ENCODE measurements at regions not wholly inside any gene's neighbourhood (a gene's known extent, or its start where the extent isn't known, plus 50 kb on each side); places are given as distances from the start of the nearest gene placed in this dataset.

- TF ChIP-seq, protein P1, sequence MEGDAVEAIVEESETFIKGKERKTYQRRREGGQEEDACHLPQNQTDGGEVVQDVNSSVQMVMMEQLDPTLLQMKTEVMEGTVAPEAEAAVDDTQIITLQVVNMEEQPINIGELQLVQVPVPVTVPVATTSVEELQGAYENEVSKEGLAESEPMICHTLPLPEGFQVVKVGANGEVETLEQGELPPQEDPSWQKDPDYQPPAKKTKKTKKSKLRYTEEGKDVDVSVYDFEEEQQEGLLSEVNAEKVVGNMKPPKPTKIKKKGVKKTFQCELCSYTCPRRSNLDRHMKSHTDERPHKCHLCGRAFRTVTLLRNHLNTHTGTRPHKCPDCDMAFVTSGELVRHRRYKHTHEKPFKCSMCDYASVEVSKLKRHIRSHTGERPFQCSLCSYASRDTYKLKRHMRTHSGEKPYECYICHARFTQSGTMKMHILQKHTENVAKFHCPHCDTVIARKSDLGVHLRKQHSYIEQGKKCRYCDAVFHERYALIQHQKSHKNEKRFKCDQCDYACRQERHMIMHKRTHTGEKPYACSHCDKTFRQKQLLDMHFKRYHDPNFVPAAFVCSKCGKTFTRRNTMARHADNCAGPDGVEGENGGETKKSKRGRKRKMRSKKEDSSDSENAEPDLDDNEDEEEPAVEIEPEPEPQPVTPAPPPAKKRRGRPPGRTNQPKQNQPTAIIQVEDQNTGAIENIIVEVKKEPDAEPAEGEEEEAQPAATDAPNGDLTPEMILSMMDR (IDR thresholded peaks at IDR 0.05; ENCODE audit: borderline replicate concordance, extremely low read depth, low read length, poor library complexity, severe bottlenecking) = no peak
- no peak for TF ChIP-seq EZH2 (IDR thresholded peaks at IDR 0.05; ENCODE audit: borderline replicate concordance, low read depth, low read length, severe bottlenecking)
These were observed 207.1 kb upstream of the ATP6AP2 start for GRCh38 chrX:40373641-40374040.
